ENCODE measurements at regions not wholly inside any gene's neighbourhood (a gene's known extent, or its start where the extent isn't known, plus 50 kb on each side); places are given as distances from the start of the nearest gene placed in this dataset.

GRCh38 chr1:59223989-59224634 is 72.8 kb upstream of the FGGY start:
- H3K27me3 ChIP-seq (ENCODE audit: control insufficient read depth, insufficient read depth, low read length) = no peaks in the 10 kb centered on the region
- H3K9me3 ChIP-seq (ENCODE audit: control insufficient read depth, low read depth, low read length) = no peaks in the 10 kb centered on the region
- H3K4me1 ChIP-seq (ENCODE audit: control insufficient read depth, low read depth, low read length) = peaks cover 7% of the 10 kb centered on the region
- no peak overlapping the region for H3K9ac ChIP-seq (ENCODE audit: low read length)
- no peak overlapping the region for H3K4me3 ChIP-seq (ENCODE audit: low read length)
- no peaks in the 10 kb centered on the region for H3K36me3 ChIP-seq (ENCODE audit: control insufficient read depth, low read depth, low read length)
- H3K27ac ChIP-seq (ENCODE audit: low read length) = no peak overlapping the region

GRCh38 chr1:59225594-59226316 is 71.1 kb upstream of the FGGY start:
- Histone ChIP-seq H3K27ac (ENCODE audit: low read length) (no peak overlapping the region), H3K4me1 (ENCODE audit: control insufficient read depth, low read depth, low read length) (peaks cover 7% of the 10 kb centered on the region), H3K4me3 (ENCODE audit: low read length) (no peak overlapping the region), H3K9me3 (ENCODE audit: control insufficient read depth, low read depth, low read length) (no peaks in the 10 kb centered on the region), H3K27me3 (ENCODE audit: control insufficient read depth, insufficient read depth, low read length) (no peaks in the 10 kb centered on the region), H3K36me3 (ENCODE audit: control insufficient read depth, low read depth, low read length) (no peaks in the 10 kb centered on the region), H3K9ac (ENCODE audit: low read length) (no peak overlapping the region)

GRCh38 chr1:59229138-59229537 is 67.8 kb upstream of the FGGY start:
- Histone ChIP-seq H3K9ac (ENCODE audit: low read length) (no peak overlapping the region), H3K4me1 (ENCODE audit: control insufficient read depth, low read depth, low read length) (peaks cover 4% of the 10 kb centered on the region), H3K27ac (ENCODE audit: low read length) (no peak overlapping the region), H3K9me3 (ENCODE audit: control insufficient read depth, low read depth, low read length) (no peaks in the 10 kb centered on the region), H3K36me3 (ENCODE audit: control insufficient read depth, low read depth, low read length) (no peaks in the 10 kb centered on the region), H3K27me3 (ENCODE audit: control insufficient read depth, insufficient read depth, low read length) (no peaks in the 10 kb centered on the region), H3K4me3 (ENCODE audit: low read length) (no peak overlapping the region)

GRCh38 chr1:59230622-59231021 is 66.3 kb upstream of the FGGY start:
- Histone ChIP-seq H3K27ac (ENCODE audit: low read length) (no peak overlapping the region), H3K27me3 (ENCODE audit: control insufficient read depth, insufficient read depth, low read length) (no peaks in the 10 kb centered on the region), H3K4me3 (ENCODE audit: low read length) (no peak overlapping the region), H3K9ac (ENCODE audit: low read length) (no peak overlapping the region), H3K4me1 (ENCODE audit: control insufficient read depth, low read depth, low read length) (no peaks in the 10 kb centered on the region), H3K9me3 (ENCODE audit: control insufficient read depth, low read depth, low read length) (no peaks in the 10 kb centered on the region), H3K36me3 (ENCODE audit: control insufficient read depth, low read depth, low read length) (no peaks in the 10 kb centered on the region)

- no peaks in the 10 kb centered on the region for H3K36me3 ChIP-seq (ENCODE audit: control insufficient read depth, low read depth, low read length)
- H3K27me3 ChIP-seq (ENCODE audit: control insufficient read depth, insufficient read depth, low read length) = no peaks in the 10 kb centered on the region
- no peak overlapping the region for H3K9ac ChIP-seq (ENCODE audit: low read length)
- no peak overlapping the region for H3K4me3 ChIP-seq (ENCODE audit: low read length)
- no peak overlapping the region for H3K27ac ChIP-seq (ENCODE audit: low read length)
- H3K4me1 ChIP-seq (ENCODE audit: control insufficient read depth, low read depth, low read length) = no peaks in the 10 kb centered on the region
- no peaks in the 10 kb centered on the region for H3K9me3 ChIP-seq (ENCODE audit: control insufficient read depth, low read depth, low read length)
These were observed 64.7 kb upstream of the FGGY start for GRCh38 chr1:59232216-59232615.

GRCh38 chr1:59233444-59233843 is 63.5 kb upstream of the FGGY start:
- Histone ChIP-seq H3K4me3 (ENCODE audit: low read length) (no peak overlapping the region), H3K9ac (ENCODE audit: low read length) (no peak overlapping the region), H3K27ac (ENCODE audit: low read length) (no peak overlapping the region), H3K4me1 (ENCODE audit: control insufficient read depth, low read depth, low read length) (peaks cover 9% of the 10 kb centered on the region), H3K27me3 (ENCODE audit: control insufficient read depth, insufficient read depth, low read length) (no peaks in the 10 kb centered on the region), H3K36me3 (ENCODE audit: control insufficient read depth, low read depth, low read length) (no peaks in the 10 kb centered on the region), H3K9me3 (ENCODE audit: control insufficient read depth, low read depth, low read length) (no peaks in the 10 kb centered on the region)

GRCh38 chr1:59236721-59237545 is 60.0 kb upstream of the FGGY start:
- no peak overlapping the region for H3K27ac ChIP-seq (ENCODE audit: low read length)

GRCh38 chr1:59237900-59238299 is 59.0 kb upstream of the FGGY start:
- Histone ChIP-seq H3K36me3 (ENCODE audit: control insufficient read depth, low read depth, low read length) (no peaks in the 10 kb centered on the region), H3K9me3 (ENCODE audit: control insufficient read depth, low read depth, low read length) (no peaks in the 10 kb centered on the region), H3K27me3 (ENCODE audit: control insufficient read depth, insufficient read depth, low read length) (no peaks in the 10 kb centered on the region), H3K27ac (ENCODE audit: low read length) (no peak overlapping the region), H3K4me3 (ENCODE audit: low read length) (no peak overlapping the region), H3K4me1 (ENCODE audit: control insufficient read depth, low read depth, low read length) (peaks cover 9% of the 10 kb centered on the region), H3K9ac (ENCODE audit: low read length) (no peak overlapping the region)

More at GRCh38 chr1:59236721-59237545, 60.0 kb upstream of the FGGY start:
- Histone ChIP-seq H3K27me3 (ENCODE audit: control insufficient read depth, insufficient read depth, low read length) (no peaks in the 10 kb centered on the region), H3K4me3 (ENCODE audit: low read length) (no peak overlapping the region), H3K9ac (ENCODE audit: low read length) (no peak overlapping the region), H3K4me1 (ENCODE audit: control insufficient read depth, low read depth, low read length) (peaks cover 9% of the 10 kb centered on the region), H3K9me3 (ENCODE audit: control insufficient read depth, low read depth, low read length) (no peaks in the 10 kb centered on the region), H3K36me3 (ENCODE audit: control insufficient read depth, low read depth, low read length) (no peaks in the 10 kb centered on the region)

GRCh38 chr1:59238333-59238934 is 58.5 kb upstream of the FGGY start:
- no peaks in the 10 kb centered on the region for H3K36me3 ChIP-seq (ENCODE audit: control insufficient read depth, low read depth, low read length)
- H3K27ac ChIP-seq (ENCODE audit: low read length) = no peak overlapping the region
- H3K9me3 ChIP-seq (ENCODE audit: control insufficient read depth, low read depth, low read length) = no peaks in the 10 kb centered on the region
- H3K9ac ChIP-seq (ENCODE audit: low read length) = no peak overlapping the region
- H3K4me3 ChIP-seq (ENCODE audit: low read length) = no peak overlapping the region
- H3K4me1 ChIP-seq (ENCODE audit: control insufficient read depth, low read depth, low read length) = peaks cover 9% of the 10 kb centered on the region
- H3K27me3 ChIP-seq (ENCODE audit: control insufficient read depth, insufficient read depth, low read length) = no peaks in the 10 kb centered on the region

GRCh38 chr1:59238993-59239392 is 57.9 kb upstream of the FGGY start:
- Histone ChIP-seq H3K36me3 (ENCODE audit: control insufficient read depth, low read depth, low read length) (no peaks in the 10 kb centered on the region), H3K9me3 (ENCODE audit: control insufficient read depth, low read depth, low read length) (no peaks in the 10 kb centered on the region), H3K4me3 (ENCODE audit: low read length) (no peak overlapping the region), H3K27ac (ENCODE audit: low read length) (no peak overlapping the region), H3K4me1 (ENCODE audit: control insufficient read depth, low read depth, low read length) (peaks cover 9% of the 10 kb centered on the region), H3K9ac (ENCODE audit: low read length) (no peak overlapping the region), H3K27me3 (ENCODE audit: control insufficient read depth, insufficient read depth, low read length) (no peaks in the 10 kb centered on the region)

- Histone ChIP-seq H3K36me3 (ENCODE audit: control insufficient read depth, low read depth, low read length) (no peaks in the 10 kb centered on the region), H3K4me3 (ENCODE audit: low read length) (no peak overlapping the region), H3K9ac (ENCODE audit: low read length) (no peak overlapping the region), H3K27ac (ENCODE audit: low read length) (no peak overlapping the region), H3K9me3 (ENCODE audit: control insufficient read depth, low read depth, low read length) (no peaks in the 10 kb centered on the region), H3K4me1 (ENCODE audit: control insufficient read depth, low read depth, low read length) (peaks cover 9% of the 10 kb centered on the region), H3K27me3 (ENCODE audit: control insufficient read depth, insufficient read depth, low read length) (no peaks in the 10 kb centered on the region)
These were observed 55.0 kb upstream of the FGGY start for GRCh38 chr1:59241909-59242308.
